DND-41 (cell line): ENCODE measurements at regions not wholly inside any gene's neighbourhood (a gene's known extent, or its start where the extent isn't known, plus 50 kb on each side); places are given as distances from the start of the nearest gene placed in this dataset.

ENCODE experiments used
- EZH2 ChIP-seq: IDR thresholded peaks from 3 replicates; pipeline ENCODE4 v1.6.1; 2012; ENCODE audit warnings: borderline replicate concordance, low read depth, mild to moderate bottlenecking, moderate library complexity, low read length, inconsistent platforms; ENCODE audit not compliant: severe bottlenecking
- TF ChIP-seq, protein P1 (sequence below): IDR thresholded peaks from 2 replicates; pipeline ENCODE4 v1.5.1; 2012; ENCODE audit warnings: borderline replicate concordance, low read length, moderate library complexity, mild to moderate bottlenecking; ENCODE audit not compliant: poor library complexity, severe bottlenecking; ENCODE audit errors: extremely low read depth

DNA sequence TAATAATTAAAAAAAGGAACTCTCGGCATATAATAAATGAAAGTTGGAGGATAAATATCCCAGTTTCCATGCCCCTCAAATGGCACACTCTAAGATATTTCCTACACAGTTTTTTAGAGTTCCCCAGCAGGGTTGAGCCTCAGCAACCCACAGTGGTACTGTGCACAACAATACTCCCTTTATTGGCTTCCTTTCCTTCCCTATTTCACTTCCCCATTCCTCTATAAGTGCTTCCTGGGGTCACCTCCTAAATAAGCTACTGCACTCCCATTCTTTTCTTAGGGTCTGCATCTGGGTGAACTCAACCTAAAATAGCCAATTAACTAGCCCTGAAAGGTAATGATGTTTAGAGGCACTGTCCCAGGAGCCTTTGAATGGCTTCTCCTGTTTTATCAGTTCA, 76.4 kb upstream of the NHS start:
- TF ChIP-seq, protein P1, sequence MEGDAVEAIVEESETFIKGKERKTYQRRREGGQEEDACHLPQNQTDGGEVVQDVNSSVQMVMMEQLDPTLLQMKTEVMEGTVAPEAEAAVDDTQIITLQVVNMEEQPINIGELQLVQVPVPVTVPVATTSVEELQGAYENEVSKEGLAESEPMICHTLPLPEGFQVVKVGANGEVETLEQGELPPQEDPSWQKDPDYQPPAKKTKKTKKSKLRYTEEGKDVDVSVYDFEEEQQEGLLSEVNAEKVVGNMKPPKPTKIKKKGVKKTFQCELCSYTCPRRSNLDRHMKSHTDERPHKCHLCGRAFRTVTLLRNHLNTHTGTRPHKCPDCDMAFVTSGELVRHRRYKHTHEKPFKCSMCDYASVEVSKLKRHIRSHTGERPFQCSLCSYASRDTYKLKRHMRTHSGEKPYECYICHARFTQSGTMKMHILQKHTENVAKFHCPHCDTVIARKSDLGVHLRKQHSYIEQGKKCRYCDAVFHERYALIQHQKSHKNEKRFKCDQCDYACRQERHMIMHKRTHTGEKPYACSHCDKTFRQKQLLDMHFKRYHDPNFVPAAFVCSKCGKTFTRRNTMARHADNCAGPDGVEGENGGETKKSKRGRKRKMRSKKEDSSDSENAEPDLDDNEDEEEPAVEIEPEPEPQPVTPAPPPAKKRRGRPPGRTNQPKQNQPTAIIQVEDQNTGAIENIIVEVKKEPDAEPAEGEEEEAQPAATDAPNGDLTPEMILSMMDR = no peak
- no peak for TF ChIP-seq EZH2
